ENCODE measurements at regions not wholly inside any gene's neighbourhood (a gene's known extent, or its start where the extent isn't known, plus 50 kb on each side); places are given as distances from the start of the nearest gene placed in this dataset.

DNA sequence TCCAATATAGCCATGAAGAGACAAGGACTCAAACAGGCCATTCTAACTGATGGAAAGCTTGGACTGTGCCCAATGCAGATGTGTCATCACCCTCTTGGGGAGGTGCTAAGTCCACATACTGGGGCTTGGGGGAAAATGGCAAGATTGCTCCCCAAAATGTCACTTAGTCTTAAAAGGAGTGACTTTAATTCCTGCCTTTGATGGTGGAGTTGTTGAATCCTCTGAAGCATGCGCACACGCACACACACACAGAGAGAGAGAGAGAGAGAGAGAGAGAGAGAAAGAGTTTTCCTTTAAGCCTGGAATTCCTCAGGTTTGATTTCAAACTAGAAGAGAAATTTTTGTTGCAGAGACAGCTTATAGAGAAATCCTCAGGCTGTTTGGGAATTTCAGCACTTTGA is 161.9 kb upstream of the GAS1 start:
- Histone ChIP-seq H2BK12ac (ENCODE audit: insufficient read length, low read depth, low read length) (no peak overlapping the region), H3K4me1 (ENCODE audit: insufficient read depth, low read length) (no peaks in the 10 kb centered on the region), H3K18ac (ENCODE audit: insufficient read length, low read depth, low read length) (no peak overlapping the region), H4K8ac (replicated peaks; ENCODE audit: insufficient read length, low read depth, low read length) (no peak overlapping the region), H3K23me2 (ENCODE audit: insufficient read length, low read depth, low read length, poor library complexity, severe bottlenecking) (no peaks in the 10 kb centered on the region), H3T11ph (ENCODE audit: low read length) (no peak overlapping the region), H2AK5ac (ENCODE audit: insufficient read length, low read length) (no peak overlapping the region), H3K27me3 (ENCODE audit: insufficient read depth, low read length) (no peaks in the 10 kb centered on the region), H3K79me1 (ENCODE audit: insufficient read depth, low read depth, low read length, poor library complexity, severe bottlenecking) (no peaks in the 10 kb centered on the region), H3K56ac (ENCODE audit: insufficient read length, low read depth, low read length) (no peak overlapping the region), H4K20me1 (ENCODE audit: control insufficient read depth, insufficient read depth, insufficient read length) (no peaks in the 10 kb centered on the region), H2BK5ac (ENCODE audit: insufficient read length, low read length) (no peak overlapping the region), H4K5ac (ENCODE audit: insufficient read length, low read depth, low read length) (no peak overlapping the region), H3K9ac (ENCODE audit: extremely low read depth, insufficient read length, low read length) (no peak overlapping the region), H2BK15ac (ENCODE audit: low read depth, low read length) (no peak overlapping the region), H3K4me2 (ENCODE audit: insufficient read depth, insufficient read length, low read length) (no peak overlapping the region), H3K4ac (ENCODE audit: low read depth, low read length) (no peak overlapping the region), H3K27ac (ENCODE audit: insufficient read length, low read depth, low read length) (no peak overlapping the region), H3K14ac (ENCODE audit: insufficient read depth, low read length) (no peak overlapping the region), H3K23ac (ENCODE audit: insufficient read length, low read depth, low read length) (no peak overlapping the region), H3K9me3 (ENCODE audit: control insufficient read depth, low read depth, low read length) (no peaks in the 10 kb centered on the region), H2BK120ac (ENCODE audit: low read depth, low read length, poor library complexity, severe bottlenecking) (no peak overlapping the region), H2AFZ (ENCODE audit: low read length) (no peak overlapping the region), H4K91ac (ENCODE audit: insufficient read length, low read depth, low read length) (no peak overlapping the region), H3K79me2 (ENCODE audit: insufficient read depth, low read length) (no peaks in the 10 kb centered on the region), H2BK20ac (ENCODE audit: low read depth, low read length, poor library complexity, severe bottlenecking) (no peak overlapping the region)
- Mint-ChIP-seq H3K9me3 (peaks cover 0 to 11% of the 10 kb centered on the region in 2 experiments; a peak in 4 of 5 replicates), H3K36me3 (ENCODE audit: insufficient read depth in 1 of 3, low read depth in 3 of 3) (peaks cover 0 to 8% (median 0%) of the 10 kb centered on the region in 3 experiments; a peak in 3 of 7 replicates), H3K4me1 (peaks cover 9 to 10% of the 10 kb centered on the region in 2 experiments), H3K27me3 (ENCODE audit: low read depth) (peaks cover 3% of the 10 kb centered on the region; the same call in 1 of the 2 replicates), H3K4me3 (no peak overlapping the region), H3K27ac (no peak overlapping the region)
- TF ChIP-seq, protein P1, sequence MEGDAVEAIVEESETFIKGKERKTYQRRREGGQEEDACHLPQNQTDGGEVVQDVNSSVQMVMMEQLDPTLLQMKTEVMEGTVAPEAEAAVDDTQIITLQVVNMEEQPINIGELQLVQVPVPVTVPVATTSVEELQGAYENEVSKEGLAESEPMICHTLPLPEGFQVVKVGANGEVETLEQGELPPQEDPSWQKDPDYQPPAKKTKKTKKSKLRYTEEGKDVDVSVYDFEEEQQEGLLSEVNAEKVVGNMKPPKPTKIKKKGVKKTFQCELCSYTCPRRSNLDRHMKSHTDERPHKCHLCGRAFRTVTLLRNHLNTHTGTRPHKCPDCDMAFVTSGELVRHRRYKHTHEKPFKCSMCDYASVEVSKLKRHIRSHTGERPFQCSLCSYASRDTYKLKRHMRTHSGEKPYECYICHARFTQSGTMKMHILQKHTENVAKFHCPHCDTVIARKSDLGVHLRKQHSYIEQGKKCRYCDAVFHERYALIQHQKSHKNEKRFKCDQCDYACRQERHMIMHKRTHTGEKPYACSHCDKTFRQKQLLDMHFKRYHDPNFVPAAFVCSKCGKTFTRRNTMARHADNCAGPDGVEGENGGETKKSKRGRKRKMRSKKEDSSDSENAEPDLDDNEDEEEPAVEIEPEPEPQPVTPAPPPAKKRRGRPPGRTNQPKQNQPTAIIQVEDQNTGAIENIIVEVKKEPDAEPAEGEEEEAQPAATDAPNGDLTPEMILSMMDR (conservative IDR thresholded peaks at IDR 0.05), result no peak
- no CpG with 5 or more reads among the region's 2 CpGs for WGBS (ENCODE audit: extremely low coverage, insufficient read length, low lambda C conversion rate)
- DNase-seq, result no peak
